ENCODE measurements at regions not wholly inside any gene's neighbourhood (a gene's known extent, or its start where the extent isn't known, plus 50 kb on each side); places are given as distances from the start of the nearest gene placed in this dataset.

DNA sequence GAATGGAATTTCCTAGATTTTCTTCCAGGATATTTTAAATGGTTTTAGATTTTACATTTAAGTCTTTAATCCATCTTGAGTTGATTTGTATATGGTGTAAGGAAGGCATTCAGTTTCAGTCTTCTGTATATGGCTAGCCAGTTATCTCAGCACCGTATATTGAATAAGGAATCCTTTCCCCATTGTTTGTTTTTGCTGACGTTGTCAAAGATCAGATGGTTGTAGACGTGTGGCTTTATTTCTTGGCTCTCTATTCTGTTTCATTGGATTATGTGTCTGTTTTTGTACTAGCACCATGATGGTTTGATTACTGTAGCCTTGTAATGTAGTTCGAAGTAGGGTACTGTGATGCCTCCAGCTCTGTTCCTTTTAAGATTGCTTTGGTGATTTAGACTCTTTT lies 325.7 kb upstream of the EPHA6 start:
- Histone ChIP-seq H3K27ac (no peak overlapping the region), H3K36me3 (no peaks in the 10 kb centered on the region), H3K9me3 (peaks cover 0 to 16% (median 0%) of the 10 kb centered on the region in 3 donors), H3K4me3 (no peak overlapping the region), H3K4me1 (no peaks in the 10 kb centered on the region), H3K27me3 (no peaks in the 10 kb centered on the region)
- 64 to 83% methylated on average over 4 of the region's 4 CpGs for WGBS, 2 donors (ENCODE audit: low coverage in 1 of 2)
- no peak for ATAC-seq
- TF ChIP-seq EP300 (IDR thresholded peaks at IDR 0.05) (no peak), POLR2AphosphoS5 (IDR thresholded peaks at IDR 0.05) (no peak), POLR2A (IDR thresholded peaks at IDR 0.05) (no peak)
- TF ChIP-seq, protein P1, sequence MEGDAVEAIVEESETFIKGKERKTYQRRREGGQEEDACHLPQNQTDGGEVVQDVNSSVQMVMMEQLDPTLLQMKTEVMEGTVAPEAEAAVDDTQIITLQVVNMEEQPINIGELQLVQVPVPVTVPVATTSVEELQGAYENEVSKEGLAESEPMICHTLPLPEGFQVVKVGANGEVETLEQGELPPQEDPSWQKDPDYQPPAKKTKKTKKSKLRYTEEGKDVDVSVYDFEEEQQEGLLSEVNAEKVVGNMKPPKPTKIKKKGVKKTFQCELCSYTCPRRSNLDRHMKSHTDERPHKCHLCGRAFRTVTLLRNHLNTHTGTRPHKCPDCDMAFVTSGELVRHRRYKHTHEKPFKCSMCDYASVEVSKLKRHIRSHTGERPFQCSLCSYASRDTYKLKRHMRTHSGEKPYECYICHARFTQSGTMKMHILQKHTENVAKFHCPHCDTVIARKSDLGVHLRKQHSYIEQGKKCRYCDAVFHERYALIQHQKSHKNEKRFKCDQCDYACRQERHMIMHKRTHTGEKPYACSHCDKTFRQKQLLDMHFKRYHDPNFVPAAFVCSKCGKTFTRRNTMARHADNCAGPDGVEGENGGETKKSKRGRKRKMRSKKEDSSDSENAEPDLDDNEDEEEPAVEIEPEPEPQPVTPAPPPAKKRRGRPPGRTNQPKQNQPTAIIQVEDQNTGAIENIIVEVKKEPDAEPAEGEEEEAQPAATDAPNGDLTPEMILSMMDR (IDR thresholded peaks at IDR 0.05) = no peak

DNA sequence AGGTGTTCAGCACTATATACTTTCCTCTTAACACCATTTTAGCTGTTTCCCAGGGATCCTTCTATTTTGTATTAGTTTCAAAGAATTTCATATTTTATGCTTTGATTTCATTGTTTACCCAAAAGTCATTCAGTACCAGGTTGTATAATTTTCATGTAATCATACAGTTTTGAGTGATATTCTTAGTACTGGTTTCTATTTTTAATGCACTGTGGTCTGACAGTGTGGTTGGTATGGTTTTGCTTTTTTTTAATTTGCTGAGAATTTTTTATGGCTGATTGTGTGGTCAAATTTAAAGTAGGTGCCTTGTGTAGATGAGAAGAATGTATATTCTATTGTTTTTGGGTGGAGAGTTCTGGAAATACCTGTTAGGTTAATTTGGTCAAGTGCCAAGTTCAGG lies 323.4 kb upstream of the EPHA6 start:
- Histone ChIP-seq H3K27ac (no peak overlapping the region), H3K4me3 (no peak overlapping the region)
- TF ChIP-seq, protein P1 (IDR thresholded peaks at IDR 0.05) = no peak
- TF ChIP-seq EP300 (IDR thresholded peaks at IDR 0.05) (no peak), POLR2AphosphoS5 (IDR thresholded peaks at IDR 0.05) (no peak), POLR2A (IDR thresholded peaks at IDR 0.05) (no peak)

DNA sequence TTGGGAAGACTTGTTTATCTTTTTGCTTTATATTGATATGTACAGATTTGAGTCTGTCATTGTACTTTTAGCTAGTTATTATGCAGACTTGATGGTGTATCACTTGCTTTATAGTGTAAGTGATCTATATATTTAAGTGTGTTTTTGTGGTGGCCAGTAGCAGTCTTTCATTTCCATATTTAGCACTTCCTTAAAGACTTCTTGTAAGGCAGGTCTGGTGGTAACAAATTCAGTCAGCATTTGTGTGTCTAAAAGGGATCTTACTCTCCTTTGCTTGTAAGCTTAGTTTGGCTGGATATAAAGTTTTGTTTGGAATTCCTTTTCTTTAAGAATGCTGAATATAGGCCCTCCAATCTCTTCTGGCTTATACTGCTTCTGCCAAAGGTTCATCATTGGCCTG lies 322.5 kb upstream of the EPHA6 start:
- H3K27ac ChIP-seq = no peak overlapping the region
- ATAC-seq = no peak
- TF ChIP-seq POLR2A (IDR thresholded peaks at IDR 0.05) (no peak), POLR2AphosphoS5 (IDR thresholded peaks at IDR 0.05) (no peak), EP300 (IDR thresholded peaks at IDR 0.05) (no peak)
- TF ChIP-seq, protein P1 (IDR thresholded peaks at IDR 0.05) = no peak
- H3K36me3 ChIP-seq = no peaks in the 10 kb centered on the region
- H3K9me3 ChIP-seq = peaks cover 0 to 16% (median 0%) of the 10 kb centered on the region in 3 donors
- no peaks in the 10 kb centered on the region for H3K27me3 ChIP-seq
- no peak overlapping the region for H3K4me3 ChIP-seq
- H3K4me1 ChIP-seq = no peaks in the 10 kb centered on the region

More for the DNA sequence above, 323.4 kb upstream of the EPHA6 start:
- no peaks in the 10 kb centered on the region for H3K4me1 ChIP-seq
- no peaks in the 10 kb centered on the region for H3K36me3 ChIP-seq
- H3K27me3 ChIP-seq = no peaks in the 10 kb centered on the region
- H3K9me3 ChIP-seq = peaks cover 0 to 16% (median 0%) of the 10 kb centered on the region in 3 donors
- ATAC-seq = no peak

DNA sequence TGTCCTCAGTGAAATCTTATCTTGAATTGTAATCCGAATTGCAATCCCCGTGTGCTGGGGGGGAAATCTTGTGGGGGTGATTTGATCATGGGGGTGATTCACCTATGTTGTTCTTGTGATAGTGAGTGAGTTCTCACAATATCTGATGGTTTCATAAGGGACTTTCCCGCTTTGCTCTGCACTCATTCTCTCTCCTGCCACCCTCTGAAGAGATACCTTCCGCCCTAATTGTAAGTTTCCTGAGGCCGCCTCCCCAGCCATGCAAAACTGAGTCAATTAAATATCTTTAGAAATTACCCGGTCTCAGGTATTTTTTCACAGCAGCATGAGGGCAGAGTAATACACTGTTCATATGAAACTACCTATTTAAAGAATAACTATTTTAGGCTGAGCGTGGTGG lies 304.1 kb upstream of the EPHA6 start:
- H3K27me3 ChIP-seq = no peaks in the 10 kb centered on the region
- WGBS, 2 donors (ENCODE audit: low coverage in 1 of 2) = 87 to 90% methylated on average over 5 to 7 of the region's 7 CpGs
- no peaks in the 10 kb centered on the region for H3K4me1 ChIP-seq
- ATAC-seq = no peak
- no peak for TF ChIP-seq EP300 (IDR thresholded peaks at IDR 0.05)
- TF ChIP-seq, protein P1 (IDR thresholded peaks at IDR 0.05) = no peak
- no peak for TF ChIP-seq POLR2AphosphoS5 (IDR thresholded peaks at IDR 0.05)
- no peak for TF ChIP-seq POLR2A (IDR thresholded peaks at IDR 0.05)
- H3K36me3 ChIP-seq = no peaks in the 10 kb centered on the region
- H3K27ac ChIP-seq = no peak overlapping the region
- no peak overlapping the region for H3K4me3 ChIP-seq
- peaks cover 0 to 7% (median 0%) of the 10 kb centered on the region in 3 donors for H3K9me3 ChIP-seq

DNA sequence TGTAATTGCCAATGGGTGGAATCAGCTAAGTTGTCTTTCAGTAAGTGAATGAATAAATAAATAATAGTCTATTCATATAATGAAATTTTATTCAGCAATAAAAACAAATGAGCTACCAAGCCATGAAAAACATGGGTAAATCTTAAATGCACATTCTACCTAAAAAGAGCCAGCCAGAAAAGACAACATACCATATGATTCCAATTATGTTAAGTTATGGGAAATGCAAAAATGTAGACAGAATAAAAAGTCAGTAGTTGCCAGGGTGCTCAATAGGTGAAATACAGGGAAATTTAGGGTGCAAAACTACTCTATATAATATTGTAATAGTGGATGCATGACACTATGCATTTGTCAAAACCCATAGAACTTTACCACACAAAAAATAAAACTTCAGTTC lies 277.2 kb upstream of the EPHA6 start:
- TF ChIP-seq POLR2A (IDR thresholded peaks at IDR 0.05) (no peak), POLR2AphosphoS5 (IDR thresholded peaks at IDR 0.05) (no peak), EP300 (IDR thresholded peaks at IDR 0.05) (no peak)
- TF ChIP-seq, protein P1 (IDR thresholded peaks at IDR 0.05) = no peak
- H3K27me3 ChIP-seq = no peaks in the 10 kb centered on the region
- peaks cover 0 to 8% (median 0%) of the 10 kb centered on the region in 3 donors for H3K9me3 ChIP-seq
- no peak overlapping the region for H3K4me3 ChIP-seq
- ATAC-seq = no peak
- H3K27ac ChIP-seq = no peak overlapping the region
- no peaks in the 10 kb centered on the region for H3K36me3 ChIP-seq
- no peaks in the 10 kb centered on the region for H3K4me1 ChIP-seq

Measured in gastroesophageal sphincter (tissue), 4 donors.